DMS 273 treated with DMSO at 0.1 percent for 48 hours (cell line): ENCODE measurements at regions not wholly inside any gene's neighbourhood (a gene's known extent, or its start where the extent isn't known, plus 50 kb on each side); places are given as distances from the start of the nearest gene placed in this dataset.

Experiments
- DNase-seq: peaks from one replicate; lab custom pipeline; 2025; lab: John Stamatoyannopoulos, UW

DNA sequence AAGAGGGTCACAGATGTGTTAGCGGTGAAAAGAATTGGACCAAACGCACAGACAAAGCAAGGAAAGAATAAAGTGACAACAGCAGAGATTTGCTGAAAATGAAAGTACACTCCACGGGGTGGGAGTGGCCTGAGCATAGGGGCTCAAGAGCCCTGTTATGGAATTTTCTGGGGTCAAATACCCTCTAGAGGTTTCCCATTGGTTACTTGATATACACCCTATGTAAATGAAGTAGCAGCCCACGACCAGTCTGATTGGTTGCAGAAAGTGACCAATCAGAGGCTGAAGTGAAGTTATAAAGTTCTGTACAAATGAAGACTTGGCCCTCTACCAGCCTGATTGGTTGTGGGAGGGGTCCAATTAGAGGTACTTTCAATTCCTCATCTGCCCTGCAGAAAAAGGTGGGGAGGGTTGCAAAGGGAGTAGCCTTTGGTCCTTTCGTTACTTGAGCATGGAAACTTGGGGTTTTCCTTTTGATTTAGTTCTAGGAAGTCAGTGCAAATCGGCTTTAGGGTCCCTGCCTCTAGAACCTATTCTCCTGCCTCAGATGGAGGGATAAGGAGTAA, 125.6 kb upstream of the PRPS1L1 start:
- DNase-seq, result no peak

DNA sequence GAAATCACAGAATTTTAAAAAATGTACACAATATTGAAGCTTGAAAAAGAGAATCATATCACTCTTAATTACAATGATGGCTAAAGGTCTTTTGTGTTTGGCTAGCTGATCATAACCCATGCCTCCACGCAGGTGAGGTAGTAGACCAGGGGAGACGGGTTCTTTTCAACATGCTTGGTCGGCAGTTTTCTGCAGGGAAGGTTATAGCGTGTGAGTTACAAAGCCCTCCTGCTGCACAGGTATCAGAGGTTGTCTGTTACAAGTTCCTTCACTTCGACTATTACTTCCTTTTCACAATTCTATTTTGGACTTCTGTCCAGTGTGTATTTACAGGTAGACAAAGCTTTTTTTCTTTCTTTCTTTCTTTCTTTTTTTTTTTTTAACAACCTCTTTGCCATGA, 127.1 kb upstream of the PRPS1L1 start:
- DNase-seq, result no peak

DNA sequence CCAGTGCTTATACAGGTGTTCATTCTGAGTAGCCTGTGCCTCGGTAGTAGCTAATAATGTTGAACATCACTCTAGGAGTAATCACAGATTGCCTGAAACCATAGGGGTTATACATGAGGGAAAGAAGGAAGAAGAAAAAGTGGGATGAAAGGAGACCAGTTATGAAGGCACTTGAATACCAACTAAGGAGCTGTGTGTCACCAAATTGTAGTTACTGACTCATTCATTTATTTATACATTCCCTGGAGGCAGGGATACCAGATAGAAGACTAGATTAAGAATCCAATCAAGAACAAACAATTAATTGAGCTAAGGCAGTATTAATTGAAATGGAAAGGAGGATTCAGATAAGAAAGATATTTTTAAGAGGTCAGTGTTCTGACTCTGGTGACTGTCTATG, 129.6 kb upstream of the PRPS1L1 start:
- DNase-seq, result no peak

DNA sequence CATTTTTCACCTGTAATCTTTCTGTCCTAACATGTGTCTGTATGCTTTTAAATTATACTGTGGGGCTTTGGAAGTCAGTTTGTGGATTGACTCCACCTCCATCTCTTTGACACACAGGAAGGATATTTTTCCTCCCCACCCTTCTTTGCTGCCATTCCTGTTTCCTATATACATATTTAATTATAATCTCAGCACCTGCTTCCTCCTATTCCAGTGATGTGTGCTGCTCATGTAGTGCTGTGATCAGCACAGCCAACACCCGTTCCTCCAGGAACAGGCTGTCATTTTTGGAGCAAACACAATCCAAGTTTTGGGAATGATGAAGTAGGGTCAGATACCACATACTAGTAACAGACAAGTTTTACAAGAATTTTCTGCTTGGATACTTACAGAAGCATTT, 135.0 kb upstream of the PRPS1L1 start:
- no peak for DNase-seq

DNA sequence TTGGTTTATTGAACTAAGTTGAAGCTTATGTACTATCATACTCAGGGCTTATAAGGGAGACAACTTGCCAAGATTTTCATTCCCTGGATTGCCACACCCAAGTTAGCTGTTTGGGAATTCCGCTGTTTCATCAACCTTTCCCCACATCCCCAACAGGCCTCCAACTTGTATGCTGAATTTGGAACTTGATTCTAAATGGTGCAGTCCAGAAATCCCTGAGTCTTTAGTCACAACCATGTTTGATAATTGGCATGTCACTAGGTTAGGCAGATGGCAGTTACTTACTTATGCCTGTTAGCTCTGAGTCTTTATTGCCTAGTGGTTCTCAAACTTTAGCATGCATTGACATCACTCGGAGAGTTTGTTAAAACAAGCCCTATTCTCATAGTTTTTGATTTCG, 135.4 kb upstream of the PRPS1L1 start:
- DNase-seq, result no peak

DNA sequence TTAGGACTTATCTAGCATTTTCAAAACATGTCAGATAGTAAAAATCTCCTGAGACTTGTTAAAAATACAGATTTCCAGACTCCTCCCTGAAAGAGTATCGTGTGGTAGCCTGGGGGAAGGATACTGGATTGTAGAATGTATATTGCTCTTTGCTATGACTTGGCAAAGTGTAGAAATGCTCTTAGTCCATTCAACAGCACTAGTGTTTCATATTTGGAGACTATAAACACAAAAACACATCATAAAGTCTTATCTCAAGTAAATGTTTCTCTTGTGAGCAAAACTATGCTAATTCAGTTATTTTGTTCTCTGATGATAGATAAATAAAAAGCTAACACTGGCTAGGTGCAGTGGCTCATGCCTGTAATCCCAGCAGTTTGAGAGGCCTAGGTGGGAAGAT, 137.5 kb upstream of the PRPS1L1 start:
- DNase-seq, result no peak

DNA sequence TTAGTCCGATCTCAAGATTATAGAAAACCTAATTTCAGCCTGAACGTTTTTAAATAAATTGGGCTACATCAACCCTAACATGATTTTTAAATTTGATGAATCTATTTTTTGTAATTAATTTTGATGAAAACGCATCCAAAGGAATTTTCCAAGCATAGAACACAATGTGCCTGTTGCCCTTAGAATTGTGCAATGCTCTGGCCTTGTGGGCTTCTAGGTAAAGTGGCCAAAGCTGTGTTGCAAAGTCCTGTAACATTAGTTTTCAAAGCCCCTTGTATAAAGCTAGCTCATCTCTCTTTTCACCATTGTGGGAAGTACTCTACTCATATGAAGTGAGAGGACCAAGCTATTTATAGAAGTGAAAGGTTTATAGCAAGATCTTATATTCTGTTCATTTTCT, 138.4 kb upstream of the PRPS1L1 start:
- no peak for DNase-seq

DNA sequence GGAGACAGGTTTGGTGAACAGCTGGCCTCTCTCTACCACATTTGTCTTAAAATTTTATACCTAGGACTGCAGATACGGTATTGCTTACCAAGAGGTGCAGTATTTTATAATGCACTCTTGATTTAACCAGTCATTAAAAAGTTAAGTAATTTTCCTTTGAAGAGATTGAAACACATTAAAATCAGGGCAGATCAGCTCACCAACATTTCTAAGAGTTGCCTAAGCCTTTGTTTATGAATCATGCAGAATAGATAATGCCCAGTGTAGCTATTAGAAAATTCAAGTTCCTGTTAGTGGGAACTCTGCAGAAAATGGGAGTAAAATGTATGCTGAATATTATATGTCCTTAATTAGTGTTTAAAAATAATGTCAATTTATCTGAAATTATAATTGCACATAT, 140.2 kb upstream of the PRPS1L1 start:
- DNase-seq, result no peak

DNA sequence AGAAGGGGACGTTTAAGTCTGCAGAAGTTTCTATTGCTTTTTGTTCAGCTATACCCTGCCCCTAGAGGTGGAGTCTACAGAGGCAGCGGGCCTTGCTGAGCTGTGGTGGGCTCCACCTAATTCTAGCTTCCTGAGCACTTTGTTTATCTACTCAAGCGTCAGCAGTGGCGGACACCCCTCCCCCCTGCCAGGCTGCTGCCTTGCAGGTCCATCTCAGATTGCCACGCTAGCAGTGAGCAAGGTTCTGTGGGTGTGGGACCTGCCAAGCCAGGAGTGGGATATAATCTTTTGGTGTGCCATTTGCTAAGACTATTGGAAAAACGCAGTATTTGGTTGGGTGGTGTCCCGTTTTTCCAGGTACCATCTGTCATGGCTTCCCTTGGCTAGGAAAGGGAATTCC, 147.3 kb upstream of the PRPS1L1 start:
- no peak for DNase-seq

DNA sequence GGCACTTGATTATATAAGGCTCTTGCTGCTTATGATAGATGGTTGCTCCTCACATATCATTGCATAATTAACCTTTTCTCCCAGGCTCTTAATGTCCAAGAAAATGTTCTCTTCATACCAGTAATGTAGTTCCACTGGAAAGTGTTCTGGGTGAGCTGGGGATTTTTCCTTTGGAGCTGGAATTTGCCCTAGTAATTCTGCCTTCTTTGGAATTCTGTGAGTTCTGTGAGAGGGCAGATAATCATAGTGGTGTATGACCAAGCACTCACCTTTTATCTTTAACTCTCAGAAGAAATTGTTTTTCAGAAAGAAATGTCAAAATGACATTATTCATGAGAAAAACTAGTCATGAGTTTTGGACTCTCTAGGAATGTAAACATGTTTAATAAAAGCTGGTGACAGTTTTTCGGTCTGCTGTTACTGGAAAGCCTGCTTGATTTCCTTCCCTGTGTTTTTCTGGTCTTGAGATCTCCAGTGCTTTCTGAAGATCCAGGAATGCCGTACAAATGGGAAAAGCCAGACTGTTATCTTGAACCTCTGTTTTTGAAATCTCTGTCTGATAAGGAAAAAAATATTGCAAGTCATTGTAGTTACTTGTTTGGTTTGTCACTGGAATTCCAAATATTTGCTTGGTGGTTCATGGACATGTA, 148.3 kb upstream of the PRPS1L1 start:
- DNase-seq, result no peak

DNA sequence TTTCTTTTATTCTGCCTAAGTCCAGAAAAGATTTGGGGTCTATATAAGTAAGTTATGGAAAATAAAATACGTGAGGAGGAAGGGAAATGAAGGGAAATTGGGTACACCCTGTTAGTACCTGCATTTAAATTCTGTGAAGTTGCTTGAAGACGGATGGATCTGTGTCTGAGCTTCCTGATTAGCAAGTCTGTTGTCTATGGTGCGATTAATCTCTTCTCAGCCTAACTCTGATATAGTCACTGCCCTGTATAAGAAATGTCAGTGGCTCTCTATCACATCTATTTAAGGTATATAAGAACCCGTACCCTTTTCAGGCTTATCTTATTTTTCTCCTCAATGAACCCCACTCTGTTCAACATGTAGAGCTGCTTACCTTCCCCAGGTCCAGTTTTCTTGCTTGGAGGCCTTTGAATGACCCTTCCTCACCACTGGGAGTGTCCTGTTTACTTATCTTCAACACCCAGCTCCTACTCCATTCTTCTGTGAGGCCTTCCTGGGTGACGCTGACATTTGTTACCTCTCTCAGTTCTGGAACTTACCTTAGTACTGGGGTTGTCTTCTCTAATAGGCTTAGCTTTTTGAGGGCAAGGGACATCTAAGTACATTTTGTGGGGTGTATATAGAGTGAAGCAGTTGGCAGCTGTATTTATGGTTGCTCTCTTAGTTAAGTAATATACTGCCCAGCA, 149.6 kb upstream of the PRPS1L1 start:
- no peak for DNase-seq

DNA sequence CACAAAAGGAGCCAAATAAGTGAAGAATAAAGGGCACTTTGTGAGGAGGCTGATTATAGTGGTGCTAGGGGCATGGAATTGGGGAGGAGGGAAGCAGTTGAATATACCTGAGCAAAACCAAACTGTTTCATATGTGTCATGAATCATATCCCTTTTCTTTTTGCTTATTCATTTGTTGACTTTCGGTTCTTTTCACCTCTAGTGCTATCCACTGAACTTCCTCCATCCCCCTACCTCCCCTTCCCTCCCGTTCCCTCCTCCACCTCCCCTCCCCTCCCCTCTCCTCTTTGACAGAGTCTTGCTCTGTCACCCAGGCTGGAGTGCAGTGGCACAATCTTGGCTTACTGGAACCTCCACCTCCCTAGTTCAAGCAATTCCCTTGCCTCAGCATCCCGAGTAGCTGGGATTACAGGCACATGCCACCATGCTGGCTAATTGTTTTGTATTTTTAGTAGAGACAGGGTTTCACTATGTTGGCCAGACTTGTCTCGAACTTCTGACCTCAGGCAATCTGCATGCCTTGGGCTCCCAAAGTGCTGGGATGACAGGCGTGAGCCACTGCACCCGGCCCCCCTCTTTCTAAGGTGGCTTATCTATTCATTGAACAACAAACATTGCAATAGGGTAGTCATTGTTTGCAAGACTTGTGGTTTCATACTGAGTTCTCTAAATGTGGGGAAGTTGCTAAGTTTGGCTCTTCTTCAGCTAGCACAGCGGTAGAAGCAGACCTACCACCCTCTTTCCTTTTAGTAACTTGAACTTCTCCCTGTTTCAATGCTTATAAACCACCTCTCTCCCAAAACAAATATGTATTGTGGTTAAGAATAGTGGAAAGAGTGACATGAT, 150.4 kb upstream of the PRPS1L1 start:
- DNase-seq, result no peak

DNA sequence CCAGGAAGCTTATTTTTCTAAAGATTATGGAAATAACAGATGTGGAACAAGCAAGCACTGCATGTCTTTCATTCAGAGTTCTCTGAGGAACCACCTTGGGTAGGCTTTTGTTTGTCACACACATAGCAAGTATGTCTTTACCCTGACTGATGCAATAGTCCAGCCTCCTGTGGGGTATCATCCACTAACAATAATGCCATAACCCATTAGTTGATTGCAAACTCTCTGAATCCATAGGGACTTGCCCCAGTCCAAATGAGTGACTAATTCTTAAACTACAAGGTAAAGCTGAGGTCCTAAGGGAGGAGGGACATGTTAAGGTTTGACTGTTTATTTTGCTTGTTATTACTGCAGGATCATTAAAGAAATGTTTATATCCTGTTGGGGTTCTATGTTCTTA, 151.4 kb upstream of the PRPS1L1 start:
- DNase-seq, result no peak

DNA sequence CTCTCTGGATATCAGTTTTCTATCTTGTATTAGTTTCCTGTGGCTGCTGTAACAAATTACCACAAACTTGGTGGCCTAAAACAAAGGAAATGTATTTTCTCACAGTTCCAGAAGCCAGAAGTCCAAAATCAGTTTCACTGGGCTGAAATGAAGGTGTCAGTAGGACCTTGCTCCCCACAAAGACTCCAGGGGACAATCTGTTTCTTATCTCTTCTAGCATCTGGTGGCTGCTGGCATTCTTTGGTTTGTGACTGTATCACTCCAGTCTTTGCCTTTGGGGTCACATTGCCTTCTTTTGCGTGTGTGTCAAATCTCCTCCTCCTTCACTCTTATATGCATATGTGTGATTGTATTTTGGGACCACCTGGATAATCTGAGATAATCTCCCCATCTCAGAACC, 153.0 kb upstream of the PRPS1L1 start:
- DNase-seq, result no peak

DNA sequence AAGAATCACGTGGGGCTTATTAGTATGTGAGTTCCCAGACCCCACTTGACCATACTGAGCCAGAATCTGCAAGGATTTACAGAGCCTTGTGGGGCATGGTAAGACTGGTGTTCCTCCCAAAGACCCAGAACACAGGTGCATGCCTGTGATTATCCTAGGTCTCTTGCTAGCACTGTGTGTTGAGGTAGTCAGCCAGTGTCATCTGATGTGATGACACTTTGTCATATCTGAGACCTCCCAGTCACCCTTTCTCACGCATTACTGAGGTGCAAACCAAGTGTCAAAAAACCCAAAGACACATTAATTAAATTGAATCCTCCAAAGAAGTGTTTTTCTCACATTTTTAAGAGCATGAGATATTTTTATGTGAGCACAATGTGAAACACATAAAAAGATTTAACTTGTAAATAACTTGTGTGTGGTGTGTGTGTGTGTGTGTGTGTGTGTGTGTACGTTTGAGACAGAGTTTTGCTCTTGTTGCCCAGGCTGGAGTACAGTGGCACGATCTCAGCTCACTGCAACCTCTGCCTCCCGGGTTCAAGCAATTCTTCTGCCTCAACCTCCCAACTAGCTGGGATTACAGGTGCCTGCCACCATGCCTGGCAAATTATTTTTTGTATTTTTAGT, 162.0 kb upstream of the PRPS1L1 start:
- DNase-seq, result no peak

DNA sequence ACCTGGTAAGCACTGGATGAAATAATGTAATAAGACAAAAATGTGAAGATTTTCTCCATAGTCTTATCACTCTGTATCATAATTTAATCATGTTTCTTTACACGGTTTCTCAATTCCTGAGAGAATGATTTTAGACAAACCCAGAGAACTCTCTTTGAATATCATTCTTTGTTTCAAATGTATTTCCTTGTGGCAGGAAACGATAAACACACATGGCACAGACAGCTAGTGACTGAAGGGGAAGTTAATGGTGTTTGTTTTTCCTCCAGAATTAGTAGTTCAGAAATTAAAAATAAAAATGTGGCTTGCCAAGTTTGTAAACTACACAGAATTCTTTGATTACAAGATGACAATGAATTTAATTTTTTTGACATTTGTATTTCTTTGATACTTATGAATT, 163.7 kb upstream of the PRPS1L1 start:
- no peak for DNase-seq

DNA sequence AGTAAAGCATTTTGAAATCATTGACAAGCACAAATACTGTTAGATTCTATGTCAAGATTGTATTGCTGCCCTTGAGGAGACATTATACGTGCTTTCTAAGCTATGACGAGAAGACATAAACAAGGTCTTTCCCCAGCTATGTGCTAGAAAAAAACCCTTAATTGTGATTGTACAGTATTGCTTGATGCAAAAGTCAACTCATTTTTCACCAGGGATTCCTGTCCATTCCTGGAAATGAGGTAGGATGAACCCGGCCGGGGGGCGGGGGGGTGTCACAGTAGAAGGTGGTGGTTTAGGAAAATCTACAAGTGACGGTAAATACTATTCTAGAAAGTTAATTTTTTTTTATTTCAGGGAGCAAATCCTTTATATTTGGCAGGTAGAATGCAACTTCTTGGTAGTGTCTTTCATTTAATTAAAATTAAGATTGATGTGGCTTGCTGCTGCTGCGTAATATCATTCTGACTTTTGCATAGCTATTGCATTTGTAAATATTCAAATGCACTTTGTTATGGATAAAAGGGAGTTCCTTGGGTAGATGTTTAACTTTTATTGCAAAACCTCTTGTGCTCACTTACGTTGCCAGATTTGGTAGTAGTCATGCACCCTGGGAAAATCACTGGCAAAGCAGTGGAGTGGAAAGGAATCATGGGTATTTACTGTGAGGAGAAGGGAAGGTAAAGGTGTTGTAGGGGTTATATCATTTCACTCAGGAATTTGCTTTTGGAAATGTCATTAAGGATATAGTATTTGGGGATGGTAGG, 164.4 kb upstream of the PRPS1L1 start:
- no peak for DNase-seq

DNA sequence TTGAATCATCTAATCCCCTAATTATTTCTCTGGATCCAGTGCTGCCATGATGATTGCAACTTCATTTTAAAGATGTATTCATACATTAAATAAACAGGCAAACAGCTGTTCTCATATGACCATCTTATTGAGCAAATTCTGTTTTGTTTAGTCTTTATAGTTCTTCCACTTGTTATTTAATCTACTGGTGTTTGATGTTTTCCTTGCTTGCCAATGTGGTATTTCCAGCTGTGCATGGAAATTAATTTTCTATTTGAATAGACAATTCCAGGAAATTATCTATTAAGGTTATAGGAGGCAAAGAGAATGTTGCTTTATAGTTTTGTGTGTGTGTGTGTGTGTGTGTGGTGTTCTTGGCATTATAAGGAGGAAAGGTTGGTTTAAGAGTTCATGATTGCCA, 167.0 kb upstream of the PRPS1L1 start:
- no peak for DNase-seq

DNA sequence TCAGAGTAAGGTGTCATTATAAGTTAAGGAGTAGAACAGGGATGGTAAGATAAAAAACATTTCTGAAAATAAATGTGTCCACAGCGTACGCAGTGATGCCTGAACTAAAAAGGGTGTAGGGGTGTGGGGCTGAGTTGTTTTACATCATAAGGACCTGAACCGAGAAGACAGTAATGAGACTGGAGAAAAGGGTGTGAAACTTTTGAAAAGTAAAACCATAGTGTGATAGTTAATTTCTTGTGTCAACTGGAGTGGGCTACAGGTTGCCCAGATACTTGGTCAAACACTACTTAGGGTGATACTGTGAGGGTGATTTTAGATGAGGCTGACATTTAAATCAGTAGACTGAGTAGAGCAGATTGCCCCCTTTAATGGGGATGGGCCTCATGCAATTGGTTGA, 169.0 kb upstream of the PRPS1L1 start:
- DNase-seq, result no peak

DNA sequence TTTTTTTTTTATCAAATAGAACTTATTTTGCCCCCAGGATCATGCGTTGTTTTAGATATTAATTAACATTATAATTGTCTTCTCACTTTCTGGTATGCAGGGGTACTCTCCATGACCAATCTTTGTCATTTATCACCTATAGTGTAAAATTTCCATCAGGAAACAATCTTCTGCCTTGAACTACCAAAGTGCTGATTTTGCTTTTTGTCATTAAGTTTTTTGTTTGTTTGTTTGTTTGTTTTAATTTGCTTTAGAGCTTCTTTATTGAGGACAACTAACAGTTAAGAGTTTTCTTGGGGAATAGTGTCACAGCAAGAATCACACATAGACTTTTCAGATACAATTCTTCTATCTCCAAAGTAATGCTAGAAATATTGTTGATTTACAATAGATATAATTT, 171.2 kb upstream of the PRPS1L1 start:
- DNase-seq, result no peak

DNA sequence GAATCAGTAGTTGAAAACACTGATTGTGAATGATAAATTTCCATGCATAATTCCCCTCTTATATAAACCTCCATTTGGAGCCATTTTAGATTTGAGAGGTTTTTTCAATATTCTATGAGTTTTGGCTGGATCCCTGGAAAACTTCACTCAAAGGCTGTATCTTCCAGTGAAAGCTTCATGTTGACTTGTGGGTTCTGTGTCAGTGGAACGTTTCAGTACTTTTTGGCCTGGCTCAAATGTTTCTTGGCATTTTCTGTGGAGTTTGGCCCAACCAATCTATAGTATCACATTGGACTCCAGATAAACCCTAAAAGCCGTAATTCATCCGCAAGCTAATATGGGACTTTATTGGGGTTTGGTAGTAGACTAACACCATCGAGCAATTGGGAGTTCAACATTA, 172.6 kb upstream of the PRPS1L1 start:
- no peak for DNase-seq

DNA sequence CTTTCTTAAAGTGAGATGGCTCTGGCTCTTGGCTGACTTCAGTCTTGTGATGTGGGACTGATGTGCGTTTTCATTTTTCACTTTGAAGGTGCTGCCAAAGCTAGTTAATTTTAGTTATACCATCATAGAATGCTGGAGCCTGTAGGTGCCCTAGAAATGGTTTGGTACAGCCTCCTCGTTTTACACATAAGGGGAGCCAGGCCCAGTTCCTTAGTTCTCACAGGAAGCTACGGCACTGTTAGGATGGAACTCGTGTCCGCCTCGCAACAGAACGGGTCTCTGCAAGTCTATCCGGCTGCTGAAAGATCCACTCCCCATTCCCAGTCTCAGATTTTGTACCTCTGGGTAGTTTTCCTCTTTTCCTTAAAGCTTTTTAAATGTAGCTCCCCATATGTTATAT, 173.2 kb upstream of the PRPS1L1 start:
- no peak for DNase-seq
